HFF-Myc (cell line): ENCODE measurements at regions not wholly inside any gene's neighbourhood (a gene's known extent, or its start where the extent isn't known, plus 50 kb on each side); places are given as distances from the start of the nearest gene placed in this dataset.

ENCODE experiments used
- DNase-seq: peaks from one replicate; pipeline ENCODE4 v3.0.0-alpha.2; 2011; ENCODE audit warnings: low read depth; ENCODE audit errors: extremely low read depth
- H3K4me3 ChIP-seq: replicated peaks from 2 replicates; pipeline ENCODE4 v1.5.1; 2011; ENCODE audit warnings: low read depth, mild to moderate bottlenecking, control low read depth, low read length
- CTCF ChIP-seq: IDR thresholded peaks from 2 replicates; pipeline ENCODE4 v1.5.1; 2012; ENCODE audit warnings: mild to moderate bottlenecking, low read depth, low read length, control low read depth; ENCODE audit errors: missing control alignments

- TF ChIP-seq CTCF = peak; percentile 41
- no peak overlapping the region for H3K4me3 ChIP-seq
- DNase-seq = peak; percentile 12
Measured at GRCh38 chr3:34015204-34016142, 217.0 kb downstream of the PDCD6IP start.

- no peak for TF ChIP-seq CTCF
- DNase-seq = no peak
Measured at GRCh38 chr3:34016925-34017587, 218.6 kb downstream of the PDCD6IP start.

GRCh38 chr3:34017757-34018156, 219.3 kb downstream of the PDCD6IP start:
- no peak for TF ChIP-seq CTCF
- no peak for DNase-seq
- H3K4me3 ChIP-seq = no peak overlapping the region

More at GRCh38 chr3:34016925-34017587, 218.6 kb downstream of the PDCD6IP start:
- no peak overlapping the region for H3K4me3 ChIP-seq

GRCh38 chr3:34019158-34019557, 220.7 kb downstream of the PDCD6IP start:
- no peak for DNase-seq
- H3K4me3 ChIP-seq = no peak overlapping the region
- no peak for TF ChIP-seq CTCF

- H3K4me3 ChIP-seq = no peak overlapping the region
- TF ChIP-seq CTCF = no peak
- no peak for DNase-seq
Measured at GRCh38 chr3:34020170-34020569, 221.7 kb downstream of the PDCD6IP start.

GRCh38 chr3:34020726-34021680, 222.6 kb downstream of the PDCD6IP start:
- TF ChIP-seq CTCF = no peak
- H3K4me3 ChIP-seq = no peak overlapping the region
- no peak for DNase-seq
